Tibial nerve (tissue), 4 donors: ENCODE measurements at regions not wholly inside any gene's neighbourhood (a gene's known extent, or its start where the extent isn't known, plus 50 kb on each side); places are given as distances from the start of the nearest gene placed in this dataset.
"Not testable (repeated sequence)": the region's sequence is repeated elsewhere in the genome, so short reads cannot be mapped to it uniquely, and the experiment has no call there.

Experiments
- DNase-seq, 2 donors: peaks; one replicate each; pipeline ENCODE4 v3.0.0-alpha.2; 2019; ENCODE audit warnings: low spot score in 2 of 2
- H3K27ac ChIP-seq, 4 donors: fragments of 200-600 bp; sonication (generic) in 3 of 4; one replicate each; pipeline ENCODE4 v1.5.1; 2017 to 2019; ENCODE audit warnings: mild to moderate bottlenecking in 1 of 4
- H3K27me3 ChIP-seq, 2 donors: fragments of 200-600 bp; sonication (generic) in 1 of 2; one replicate each; pipeline versions ENCODE4 v1.5.1 to v1.6.0; 2017 to 2019
- H3K36me3 ChIP-seq, 3 donors: fragments of 200-600 bp; sonication (generic); one replicate each; pipeline ENCODE4 v1.5.1; 2018 to 2019
- H3K4me1 ChIP-seq, 4 donors: fragments of 200-600 bp; sonication (generic) in 3 of 4; one replicate each; pipeline ENCODE4 v1.5.1; 2017 to 2019
- H3K4me3 ChIP-seq, 4 donors: fragments of 200-600 bp; sonication (generic) in 3 of 4; one replicate each; pipeline ENCODE4 v1.5.1; 2017 to 2019; ENCODE audit warnings: mild to moderate bottlenecking in 1 of 4, moderate library complexity in 1 of 4
- H3K9me3 ChIP-seq, 4 donors: fragments of 200-600 bp; sonication (generic) in 3 of 4; one replicate each; pipeline ENCODE4 v1.5.1; 2017 to 2019
- CTCF ChIP-seq, 5 experiments: fragments of 200-600 bp in 3 of 5; fragments of 450-650 bp in 2 of 5; sonication (generic) in 3 of 5; IDR thresholded peaks; one replicate each; pipeline ENCODE4 v1.5.1; 2016 to 2019; ENCODE audit warnings: antibody characterized with exemption in 5 of 5, mild to moderate bottlenecking in 3 of 5, moderate library complexity in 2 of 5
- EP300 ChIP-seq, 2 donors: sonication (generic); formaldehyde crosslinking; IDR thresholded peaks; one replicate each; pipeline ENCODE4 v1.6.1; 2017; ENCODE audit warnings: antibody characterized with exemption in 2 of 2, mild to moderate bottlenecking in 1 of 2
- POLR2A ChIP-seq, 2 donors: fragments of 450-650 bp; IDR thresholded peaks; one replicate each; pipeline ENCODE4 v1.6.1; 2017; ENCODE audit warnings: antibody characterized with exemption in 2 of 2, mild to moderate bottlenecking in 2 of 2, moderate library complexity in 2 of 2
- WGBS, 2 donors: methylation state at CpG; one replicate each; pipeline ENCODE4 v1.1.5; 2018; 5-methylcytosine and 5-hydroxymethylcytosine counted together

DNA sequence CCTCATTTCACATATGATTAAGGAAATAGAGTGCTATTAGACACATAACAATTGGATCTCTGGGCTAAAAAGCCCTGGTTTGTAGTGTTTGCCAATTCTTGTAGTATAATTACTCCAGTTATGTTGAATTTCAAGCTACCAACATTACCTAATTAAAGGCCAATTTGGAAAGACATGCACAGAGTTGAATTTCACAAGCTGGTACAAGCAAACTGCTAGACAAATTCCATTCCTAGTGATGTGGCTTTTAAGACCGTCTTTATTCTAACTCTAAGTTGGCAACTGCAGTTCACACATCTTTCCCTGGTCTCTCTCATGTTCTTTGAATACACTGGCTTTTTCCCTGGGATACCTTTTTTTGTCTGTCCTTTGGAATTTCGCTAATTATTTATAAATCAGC lies 384.1 kb upstream of the CNTNAP2 start:
- Histone ChIP-seq H3K36me3 (no peaks in the 10 kb centered on the region), H3K27me3 (no peaks in the 10 kb centered on the region), H3K9me3 (no peaks in the 10 kb centered on the region), H3K27ac (no peak overlapping the region), H3K4me3 (no peak overlapping the region), H3K4me1 (no peaks in the 10 kb centered on the region)
- DNase-seq = no peak
- TF ChIP-seq EP300 (IDR thresholded peaks at IDR 0.05) (no peak), POLR2A (IDR thresholded peaks at IDR 0.05) (no peak), CTCF (IDR thresholded peaks at IDR 0.05) (no peak)
- 53 to 58% methylated on average over 2 of the region's 2 CpGs for WGBS, 2 donors

DNA sequence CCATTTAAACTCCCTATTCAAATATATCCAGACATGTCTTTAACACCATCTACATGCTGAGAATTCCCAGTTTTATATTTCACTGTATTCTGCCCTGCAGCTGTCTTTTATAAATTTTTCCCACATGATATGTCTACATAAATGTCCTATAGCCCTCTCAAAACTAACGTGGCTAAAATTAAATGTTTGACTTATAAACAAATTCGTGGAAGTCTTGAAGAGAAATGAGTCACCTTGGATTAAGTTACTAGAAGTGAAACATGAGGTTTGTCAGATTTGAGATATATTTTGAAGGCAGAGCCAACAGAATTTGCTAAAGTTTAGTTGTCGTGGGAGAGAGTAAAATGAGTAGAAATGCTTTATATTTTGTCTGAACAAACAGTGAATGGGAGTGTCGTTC lies 386.9 kb upstream of the CNTNAP2 start:
- Histone ChIP-seq H3K27me3 (no peaks in the 10 kb centered on the region), H3K4me1 (no peaks in the 10 kb centered on the region), H3K4me3 (no peak overlapping the region), H3K27ac (no peak overlapping the region), H3K9me3 (no peaks in the 10 kb centered on the region), H3K36me3 (no peaks in the 10 kb centered on the region)
- TF ChIP-seq EP300 (IDR thresholded peaks at IDR 0.05) (no peak), POLR2A (IDR thresholded peaks at IDR 0.05) (no peak), CTCF (IDR thresholded peaks at IDR 0.05) (no peak)
- WGBS, 2 donors = 72 to 78% methylated on average over 4 of the region's 4 CpGs
- no peak for DNase-seq

DNA sequence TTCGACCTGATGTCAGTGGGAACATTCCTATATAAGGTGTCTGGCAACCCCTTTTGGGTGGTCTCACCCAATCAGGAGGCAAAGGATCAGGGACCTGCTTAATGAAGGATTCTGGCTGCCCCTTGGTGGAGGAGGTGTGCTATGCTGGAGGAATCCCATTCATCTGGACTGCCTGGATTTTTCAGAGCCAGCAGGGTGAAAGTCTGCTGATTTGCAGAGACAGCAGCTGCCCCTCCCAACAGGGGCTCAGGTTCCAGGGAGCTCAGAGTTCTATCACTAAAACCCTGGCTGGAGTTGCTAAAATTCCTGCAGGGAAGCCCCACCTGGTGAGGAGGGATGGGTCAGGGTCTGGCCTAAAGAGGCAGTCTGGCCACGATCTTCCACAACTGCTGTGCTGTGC lies 398.5 kb upstream of the CNTNAP2 start:
- H3K4me1 ChIP-seq = no peaks in the 10 kb centered on the region
- no peaks in the 10 kb centered on the region for H3K27me3 ChIP-seq
- no peak overlapping the region for H3K4me3 ChIP-seq
- WGBS, 2 donors = 56 to 67% methylated on average over 2 of the region's 2 CpGs
- no peaks in the 10 kb centered on the region for H3K36me3 ChIP-seq
- DNase-seq = no peak
- H3K27ac ChIP-seq = no peak overlapping the region
- TF ChIP-seq CTCF (IDR thresholded peaks at IDR 0.05) (no peak), POLR2A (IDR thresholded peaks at IDR 0.05) (no peak), EP300 (IDR thresholded peaks at IDR 0.05) (no peak)
- no peaks in the 10 kb centered on the region for H3K9me3 ChIP-seq

DNA sequence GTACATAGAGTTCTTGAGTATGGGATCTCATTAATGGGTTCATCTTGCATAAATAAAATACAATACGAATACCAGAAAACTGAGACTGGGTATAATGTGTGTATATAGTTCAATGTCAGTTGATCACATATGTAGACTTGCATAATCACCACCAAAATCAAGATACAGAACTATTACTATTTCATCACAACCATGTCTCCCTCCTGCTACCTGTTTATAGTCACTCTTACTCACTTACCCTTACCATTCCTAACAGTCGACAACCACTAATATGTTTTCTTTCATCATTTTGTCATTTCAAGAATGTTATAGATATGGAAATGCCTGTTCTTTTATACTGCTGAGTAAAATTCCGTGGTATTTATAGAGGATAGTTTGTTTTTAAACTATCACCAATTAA lies 416.1 kb upstream of the CNTNAP2 start:
- Histone ChIP-seq H3K27me3 (no peaks in the 10 kb centered on the region), H3K9me3 (peaks cover 0 to 3% (median 0%) of the 10 kb centered on the region in 4 donors), H3K36me3 (no peaks in the 10 kb centered on the region), H3K4me1 (no peaks in the 10 kb centered on the region), H3K4me3 (no peak overlapping the region), H3K27ac (no peak overlapping the region)
- TF ChIP-seq CTCF (IDR thresholded peaks at IDR 0.05) (no peak), POLR2A (IDR thresholded peaks at IDR 0.05) (no peak), EP300 (IDR thresholded peaks at IDR 0.05) (no peak)
- WGBS, 2 donors = 74 to 80% methylated on average over 3 of the region's 3 CpGs
- DNase-seq = no peak

- no peaks in the 10 kb centered on the region for H3K4me1 ChIP-seq
- WGBS, 2 donors = 84 to 86% methylated on average over 6 of the region's 6 CpGs
- no peaks in the 10 kb centered on the region for H3K36me3 ChIP-seq
- H3K9me3 ChIP-seq = no peaks in the 10 kb centered on the region
- H3K4me3 ChIP-seq = no peak overlapping the region
- no peaks in the 10 kb centered on the region for H3K27me3 ChIP-seq
- DNase-seq = no peak
- no peak for TF ChIP-seq POLR2A (IDR thresholded peaks at IDR 0.05)
- no peak for TF ChIP-seq CTCF (IDR thresholded peaks at IDR 0.05)
- no peak for TF ChIP-seq EP300 (IDR thresholded peaks at IDR 0.05)
- no peak overlapping the region for H3K27ac ChIP-seq
Observed at GRCh38 chr7:145698526-145699262, 417.9 kb upstream of the CNTNAP2 start.

DNA sequence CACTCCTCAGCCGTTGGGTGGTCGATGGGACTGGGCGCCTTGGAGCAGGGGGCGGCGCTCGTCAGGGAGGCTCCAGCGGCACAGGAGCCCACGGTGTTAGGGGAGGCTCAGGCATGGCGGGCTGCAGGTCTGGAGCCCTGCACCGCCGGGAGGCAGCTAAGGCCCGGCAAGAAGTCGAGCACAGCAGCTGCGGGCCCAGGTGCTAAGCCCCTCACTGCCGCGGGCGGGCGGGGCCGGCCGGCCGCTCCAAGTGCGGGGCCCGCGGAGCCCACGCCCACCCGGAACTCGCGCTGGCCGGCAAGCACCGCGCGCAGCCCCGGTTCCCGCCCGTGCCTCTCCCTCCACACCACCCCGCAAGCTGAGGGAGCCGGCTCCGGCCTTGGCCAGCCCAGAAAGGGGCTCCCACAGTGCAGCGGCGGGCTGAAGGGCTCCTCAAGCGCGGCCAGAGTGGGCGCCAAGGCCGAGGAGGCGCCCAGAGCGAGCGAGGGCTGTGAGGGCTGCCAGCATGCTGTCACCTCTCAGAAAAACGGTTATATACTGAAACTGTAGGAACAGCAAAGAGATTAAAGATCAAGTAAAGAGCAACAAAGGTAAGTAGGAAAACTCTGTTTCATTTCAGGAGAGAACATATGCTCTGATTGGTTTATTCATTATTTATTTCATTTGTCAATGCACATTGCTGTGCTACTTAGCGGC lies 419.0 kb upstream of the CNTNAP2 start:
- WGBS, 2 donors = 89 to 97% methylated on average over 32 to 45 of the region's 49 CpGs
- not testable (repeated sequence) for H3K4me3 ChIP-seq, H3K27me3 ChIP-seq, H3K9me3 ChIP-seq, H3K36me3 ChIP-seq, DNase-seq, H3K4me1 ChIP-seq, H3K27ac ChIP-seq
